NT2/D1 (cell line): ENCODE measurements at regions not wholly inside any gene's neighbourhood (a gene's known extent, or its start where the extent isn't known, plus 50 kb on each side); places are given as distances from the start of the nearest gene placed in this dataset.
A peak's percentile ranks its signal among the peaks of the same experiment; 100 is the strongest.

Experiments used
- DNase-seq: peaks from one replicate; pipeline ENCODE4 v3.0.0-alpha.2; 2011; ENCODE audit warnings: low read depth, low spot score
- H3K27me3 ChIP-seq: 2 replicates; pipeline ENCODE4 v1.6.0; 2011; ENCODE audit warnings: mild to moderate bottlenecking; ENCODE audit not compliant: insufficient read length, insufficient read depth
- H3K36me3 ChIP-seq: 2 replicates; pipeline ENCODE4 v1.6.1; 2011; ENCODE audit warnings: mild to moderate bottlenecking, low read length, mixed read lengths; ENCODE audit not compliant: insufficient read depth, insufficient read length
- H3K4me1 ChIP-seq: 2 replicates; pipeline ENCODE4 v1.5.1; 2011; ENCODE audit not compliant: insufficient read depth, insufficient read length
- H3K4me3 ChIP-seq: 2 replicates; pipeline ENCODE4 v1.5.1; 2011; ENCODE audit warnings: low read depth; ENCODE audit not compliant: insufficient read length
- H3K9ac ChIP-seq: 2 replicates; pipeline ENCODE4 v1.6.0; 2011; ENCODE audit warnings: low read depth; ENCODE audit not compliant: insufficient read length
- H3K9me3 ChIP-seq: 2 replicates; pipeline ENCODE4 v1.5.1; 2011; ENCODE audit warnings: mild to moderate bottlenecking, low read length; ENCODE audit not compliant: insufficient read depth
- SUZ12 ChIP-seq: IDR thresholded peaks from 2 replicates; pipeline ENCODE4 v1.6.1; 2011; ENCODE audit not compliant: insufficient read length, insufficient read depth; ENCODE audit errors: extremely low read depth
- YY1 ChIP-seq: IDR thresholded peaks from 2 replicates; pipeline ENCODE4 v1.6.1; 2011; ENCODE audit not compliant: insufficient read length, insufficient read depth
- ZNF274 ChIP-seq: IDR thresholded peaks from 2 replicates; pipeline ENCODE4 v1.6.1; 2011; ENCODE audit warnings: mild to moderate bottlenecking, low read depth, low read length

DNA sequence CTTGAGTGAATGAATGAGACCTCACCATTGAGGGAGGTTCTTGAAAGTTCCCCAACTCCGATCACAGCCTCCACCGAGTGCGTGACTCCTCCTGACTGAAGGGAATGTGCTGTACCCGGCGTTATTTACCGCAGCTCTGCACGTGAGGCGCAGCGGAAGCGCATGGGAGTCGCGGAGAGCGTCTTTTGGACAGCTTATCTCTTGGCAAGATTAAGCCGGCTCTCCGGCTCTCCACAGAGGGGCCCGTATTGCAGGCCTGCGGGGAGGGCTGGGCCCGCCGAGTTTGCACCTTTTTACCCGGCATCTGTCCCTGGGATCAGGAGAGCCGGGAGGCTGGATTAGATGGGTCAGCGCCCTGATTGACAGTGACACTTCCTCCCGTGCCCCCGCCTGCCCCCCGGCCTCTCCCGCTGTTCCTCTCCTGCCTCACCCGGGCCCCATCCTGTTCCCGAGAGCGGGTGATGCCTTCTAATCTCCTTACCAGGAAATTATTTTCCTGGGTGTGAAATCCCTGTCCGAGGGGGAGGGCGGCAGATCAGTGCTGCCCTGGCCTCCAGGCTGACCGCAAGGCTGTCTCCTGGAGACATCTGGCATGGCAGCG lies 176.3 kb downstream of the INHBB start:
- Histone ChIP-seq H3K4me1 (peaks cover 14% of the 10 kb centered on the region), H3K36me3 (no peaks in the 10 kb centered on the region), H3K9ac (peak overlapping the region; percentile 17), H3K27me3 (peaks cover 59% of the 10 kb centered on the region), H3K4me3 (no peak overlapping the region), H3K9me3 (no peaks in the 10 kb centered on the region)
- TF ChIP-seq ZNF274 = no peak
- no peak for TF ChIP-seq YY1
- no peak for TF ChIP-seq SUZ12
- no peak for DNase-seq

GRCh38 chr2:120523766-120524165 lies 177.8 kb downstream of the INHBB start:
- Histone ChIP-seq H3K36me3 (no peaks in the 10 kb centered on the region), H3K4me3 (no peak overlapping the region), H3K9ac (no peak overlapping the region), H3K9me3 (no peaks in the 10 kb centered on the region), H3K27me3 (peaks cover 50% of the 10 kb centered on the region), H3K4me1 (peaks cover 16% of the 10 kb centered on the region)
- DNase-seq = no peak
- TF ChIP-seq SUZ12 = no peak

- Histone ChIP-seq H3K9ac (no peak overlapping the region), H3K4me1 (peaks cover 16% of the 10 kb centered on the region), H3K27me3 (peaks cover 50% of the 10 kb centered on the region), H3K36me3 (no peaks in the 10 kb centered on the region), H3K9me3 (no peaks in the 10 kb centered on the region), H3K4me3 (no peak overlapping the region)
- TF ChIP-seq ZNF274 (no peak), YY1 (no peak)
- no peak for DNase-seq
Observed at GRCh38 chr2:120524174-120524573, 178.2 kb downstream of the INHBB start.

DNA sequence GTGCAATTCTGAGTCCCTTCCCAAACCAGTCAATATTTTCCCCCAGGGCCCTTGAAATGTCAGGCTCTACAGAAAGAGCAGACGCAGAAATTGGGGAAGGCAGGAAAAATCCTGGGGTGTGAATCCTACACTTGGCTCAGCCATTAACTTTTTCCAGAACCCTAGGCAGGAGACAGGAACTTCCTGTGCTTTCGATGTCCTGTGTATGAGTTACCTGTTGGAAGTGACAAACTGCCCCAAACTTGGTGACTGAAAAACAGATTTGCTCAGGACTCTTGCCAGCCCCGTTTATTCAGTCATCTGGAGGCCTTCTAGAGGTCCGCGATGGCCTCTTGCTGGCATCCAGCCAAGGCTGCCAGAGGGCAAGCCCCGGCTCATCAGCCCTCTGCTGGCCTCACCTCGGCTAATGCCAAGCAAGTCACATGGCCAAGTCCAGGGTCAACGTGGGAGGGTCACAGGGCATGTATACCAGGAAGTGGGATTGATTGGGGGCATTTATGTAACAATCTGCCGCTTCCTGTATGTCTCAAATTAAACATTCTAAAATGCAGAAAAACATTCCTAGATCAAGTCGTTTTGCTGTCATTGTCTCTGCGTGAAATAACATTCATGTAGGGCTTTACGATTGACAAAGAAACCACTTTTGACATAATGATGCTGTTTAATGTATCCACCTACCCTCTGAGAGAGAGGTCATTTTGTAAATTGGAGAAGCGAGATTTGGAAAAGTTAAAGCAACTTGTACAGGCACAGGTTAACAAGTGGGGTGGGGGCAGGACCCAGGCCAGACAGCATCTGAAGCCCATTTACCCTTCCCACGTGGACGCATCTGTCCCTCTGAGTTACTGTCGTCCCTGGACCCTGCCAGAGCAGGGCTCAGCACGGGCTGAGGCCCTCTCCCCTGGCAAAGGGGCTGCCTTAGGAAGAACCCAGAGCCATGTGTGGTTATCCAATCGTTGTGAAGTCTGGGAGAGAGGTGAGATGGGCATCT lies 179.4 kb downstream of the INHBB start:
- Histone ChIP-seq H3K9me3 (no peaks in the 10 kb centered on the region), H3K9ac (peak overlapping the region; percentile 29), H3K4me1 (peaks cover 16% of the 10 kb centered on the region), H3K36me3 (no peaks in the 10 kb centered on the region), H3K4me3 (no peak overlapping the region), H3K27me3 (peaks cover 40% of the 10 kb centered on the region)
- TF ChIP-seq ZNF274 (no peak), YY1 (no peak), SUZ12 (no peak)
- DNase-seq = no peak

- Histone ChIP-seq H3K4me3 (no peak overlapping the region), H3K27me3 (peaks cover 38% of the 10 kb centered on the region), H3K36me3 (no peaks in the 10 kb centered on the region), H3K4me1 (peaks cover 14% of the 10 kb centered on the region), H3K9ac (peak overlapping the region; percentile 29), H3K9me3 (no peaks in the 10 kb centered on the region)
- DNase-seq = no peak
- no peak for TF ChIP-seq SUZ12
- TF ChIP-seq ZNF274 = no peak
- TF ChIP-seq YY1 = no peak
Observed at GRCh38 chr2:120526047-120526562, 180.2 kb downstream of the INHBB start.

DNA sequence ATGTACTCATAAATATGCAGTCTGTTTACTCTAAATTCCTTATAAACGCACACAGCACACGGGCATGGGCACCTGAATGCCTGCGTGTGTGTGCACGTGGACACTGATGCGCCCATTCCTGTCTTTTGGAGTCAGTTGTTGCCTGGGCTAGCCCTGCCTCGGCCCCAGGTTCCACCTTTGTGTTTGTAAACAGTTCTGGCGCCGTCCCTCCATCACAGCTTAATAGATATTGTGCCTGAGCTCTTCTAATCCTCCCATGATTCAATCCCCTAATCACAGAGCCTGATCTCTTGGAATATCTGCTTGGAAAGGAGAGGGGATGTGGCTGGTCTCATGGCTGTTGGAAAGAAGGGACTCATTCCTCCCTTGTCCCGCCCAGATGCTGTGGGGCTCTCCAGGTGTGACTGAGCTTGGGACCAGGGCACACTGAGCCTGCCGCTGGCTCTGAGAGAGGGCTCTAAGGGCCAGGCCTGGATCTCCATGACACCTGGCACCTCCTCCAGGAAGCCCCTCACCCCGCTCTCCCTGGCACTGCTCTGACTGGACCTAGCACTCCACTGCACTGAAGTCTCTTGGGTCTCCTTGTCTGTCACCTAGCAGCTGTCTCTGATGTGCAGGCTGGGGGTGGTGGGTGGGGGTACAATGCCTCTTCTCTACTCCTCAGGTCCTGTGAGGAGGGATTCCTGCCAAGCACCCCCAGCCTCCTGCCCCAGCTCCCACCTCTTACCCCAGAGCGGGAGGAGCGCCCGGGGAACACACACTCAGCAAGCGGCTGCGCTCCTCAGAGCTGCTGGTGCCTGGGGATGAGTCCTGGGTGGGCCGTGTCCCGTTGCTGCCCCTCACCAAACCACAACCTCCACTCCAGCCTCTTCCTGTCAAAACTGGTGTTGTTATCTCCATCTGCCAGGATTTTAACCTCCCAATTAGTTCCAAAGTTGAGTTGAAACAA lies 181.3 kb downstream of the INHBB start:
- peaks cover 11% of the 10 kb centered on the region for H3K4me1 ChIP-seq
- H3K4me3 ChIP-seq = no peak overlapping the region
- no peaks in the 10 kb centered on the region for H3K36me3 ChIP-seq
- TF ChIP-seq SUZ12 = no peak
- no peak for TF ChIP-seq YY1
- no peak for TF ChIP-seq ZNF274
- H3K9me3 ChIP-seq = no peaks in the 10 kb centered on the region
- no peak for DNase-seq
- no peak overlapping the region for H3K9ac ChIP-seq
- peaks cover 39% of the 10 kb centered on the region for H3K27me3 ChIP-seq

DNA sequence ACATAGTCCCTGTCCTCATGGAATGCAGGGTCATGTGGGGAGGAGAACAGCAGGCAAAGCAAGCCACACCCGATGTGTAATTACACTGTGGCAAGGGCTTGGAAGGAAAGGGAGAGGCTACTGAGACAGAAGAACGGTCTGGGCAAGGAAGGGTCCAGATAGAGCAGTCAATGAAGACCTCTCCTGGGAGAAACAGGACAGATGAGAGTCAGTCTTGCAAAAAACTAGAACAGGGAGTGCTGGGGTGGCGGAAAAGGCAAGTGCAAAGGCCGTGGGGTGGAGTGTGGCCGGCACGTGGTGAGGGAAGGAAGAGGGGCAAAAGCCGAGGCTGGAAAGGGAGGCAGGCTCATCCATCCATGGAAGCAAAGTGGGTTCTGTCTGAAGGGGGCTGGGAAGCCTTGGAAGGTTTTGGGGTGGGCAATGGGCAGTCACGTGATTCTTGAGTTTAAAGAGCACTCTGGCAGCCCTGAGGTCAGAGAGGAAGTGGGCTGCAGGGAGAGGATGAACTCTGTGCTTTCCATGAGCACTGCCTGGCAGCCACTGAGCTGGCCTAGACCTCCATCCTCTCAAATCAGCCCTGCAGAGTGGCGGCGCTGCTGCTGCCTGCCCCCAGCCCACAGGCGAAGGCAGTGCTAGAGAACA lies 182.2 kb downstream of the INHBB start:
- H3K9me3 ChIP-seq = no peaks in the 10 kb centered on the region
- peaks cover 32% of the 10 kb centered on the region for H3K27me3 ChIP-seq
- no peak overlapping the region for H3K9ac ChIP-seq
- H3K4me3 ChIP-seq = no peak overlapping the region
- DNase-seq = no peak
- peaks cover 11% of the 10 kb centered on the region for H3K4me1 ChIP-seq
- no peaks in the 10 kb centered on the region for H3K36me3 ChIP-seq
- TF ChIP-seq ZNF274 = no peak
- no peak for TF ChIP-seq SUZ12
- TF ChIP-seq YY1 = no peak
